HG02938 (cell line): ENCODE measurements at regions not wholly inside any gene's neighbourhood (a gene's known extent, or its start where the extent isn't known, plus 50 kb on each side); places are given as distances from the start of the nearest gene placed in this dataset.

Experiments used
- ATAC-seq: cut with Tn5 transposase; IDR thresholded peaks from one replicate; pipeline ENCODE4 v1.9.1; 2021; ENCODE audit warnings: mild to moderate bottlenecking, moderate library complexity; ENCODE audit not compliant: unreplicated experiment

GRCh38 chr18:38025433-38026038, 459.9 kb upstream of the CELF4 start:
- ATAC-seq, result no peak

GRCh38 chr18:38023871-38024270, 458.3 kb upstream of the CELF4 start:
- no peak for ATAC-seq

GRCh38 chr18:38022234-38022633, 456.6 kb upstream of the CELF4 start:
- no peak for ATAC-seq

GRCh38 chr18:38019292-38019691, 453.7 kb upstream of the CELF4 start:
- no peak for ATAC-seq

GRCh38 chr18:38010971-38011857, 445.6 kb upstream of the CELF4 start:
- ATAC-seq, result no peak

GRCh38 chr18:38010037-38010436, 444.4 kb upstream of the CELF4 start:
- ATAC-seq, result no peak

- ATAC-seq, result no peak
These were observed 443.7 kb upstream of the CELF4 start for GRCh38 chr18:38009320-38009719.

GRCh38 chr18:38007676-38008330, 442.2 kb upstream of the CELF4 start:
- ATAC-seq, result no peak

GRCh38 chr18:38007026-38007425, 441.4 kb upstream of the CELF4 start:
- no peak for ATAC-seq

- ATAC-seq, result no peak
These were observed 440.9 kb upstream of the CELF4 start for GRCh38 chr18:38006541-38006940.

GRCh38 chr18:37997695-37998094, 432.1 kb upstream of the CELF4 start:
- no peak for ATAC-seq

GRCh38 chr18:37987901-37988300, 422.3 kb upstream of the CELF4 start:
- ATAC-seq, result no peak

- no peak for ATAC-seq
These were observed 421.1 kb upstream of the CELF4 start for GRCh38 chr18:37986665-37987064.

- ATAC-seq, result no peak
These were observed 419.5 kb upstream of the CELF4 start for GRCh38 chr18:37985126-37985525.

- no peak for ATAC-seq
These were observed 415.0 kb upstream of the CELF4 start for GRCh38 chr18:37980556-37980955.

- ATAC-seq, result no peak
These were observed 409.8 kb upstream of the CELF4 start for GRCh38 chr18:37975446-37975845.

GRCh38 chr18:37967261-37967660, 401.7 kb upstream of the CELF4 start:
- ATAC-seq, result no peak

- ATAC-seq, result no peak
These were observed 400.0 kb upstream of the CELF4 start for GRCh38 chr18:37965572-37965970.

GRCh38 chr18:37964885-37965571, 399.4 kb upstream of the CELF4 start:
- ATAC-seq, result no peak

GRCh38 chr18:37963837-37964236, 398.2 kb upstream of the CELF4 start:
- no peak for ATAC-seq

GRCh38 chr18:37962316-37962966, 396.8 kb upstream of the CELF4 start:
- no peak for ATAC-seq
